Osteoblast (primary cell): ENCODE measurements at regions not wholly inside any gene's neighbourhood (a gene's known extent, or its start where the extent isn't known, plus 50 kb on each side); places are given as distances from the start of the nearest gene placed in this dataset.

Experiments
- DNase-seq: peaks from one replicate; pipeline ENCODE4 v3.0.0; 2011; ENCODE audit warnings: low spot score, mixed read lengths; ENCODE audit not compliant: insufficient read length; ENCODE audit errors: missing footprints
- H2AFZ ChIP-seq: 2 replicates; pipeline ENCODE4 v1.6.0; 2011; ENCODE audit warnings: mild to moderate bottlenecking, low read length
- H3K27ac ChIP-seq: 2 replicates; pipeline ENCODE4 v1.5.1; 2011; ENCODE audit warnings: mild to moderate bottlenecking, low read depth, low read length, moderate library complexity
- H3K27me3 ChIP-seq: 2 replicates; pipeline ENCODE4 v1.6.0; 2012; ENCODE audit warnings: mild to moderate bottlenecking, control low read depth, inconsistent platforms, low read length, moderate library complexity; ENCODE audit not compliant: insufficient read depth
- H3K36me3 ChIP-seq: 2 replicates; pipeline ENCODE4 v1.5.1; 2011; ENCODE audit warnings: mild to moderate bottlenecking, low read length, control low read depth, moderate library complexity; ENCODE audit not compliant: insufficient read depth
- H3K4me1 ChIP-seq: 2 replicates; pipeline ENCODE4 v1.5.1; 2011; ENCODE audit warnings: mild to moderate bottlenecking, low read length, control low read depth, moderate library complexity; ENCODE audit not compliant: insufficient read depth
- H3K4me2 ChIP-seq: 2 replicates; pipeline ENCODE4 v1.6.0; 2011; ENCODE audit warnings: mild to moderate bottlenecking, low read length; ENCODE audit not compliant: insufficient read depth
- H3K4me3 ChIP-seq: fragments of 200-600 bp; sonication (generic); 3 replicates; pipeline ENCODE4 v1.5.1; 2012; ENCODE audit warnings: mild to moderate bottlenecking, low read length, inconsistent platforms; ENCODE audit not compliant: insufficient read depth
- H3K79me2 ChIP-seq: 2 replicates; pipeline ENCODE4 v1.6.0; 2012; ENCODE audit warnings: mild to moderate bottlenecking, low read length, control low read depth, inconsistent platforms; ENCODE audit not compliant: insufficient read depth
- H3K9me3 ChIP-seq: 2 replicates; pipeline ENCODE4 v1.5.1; 2011; ENCODE audit warnings: low read depth, low read length, control low read depth
- H4K20me1 ChIP-seq: 2 replicates; pipeline ENCODE4 v1.6.0; 2012; ENCODE audit warnings: mild to moderate bottlenecking, low read length, control low read depth; ENCODE audit not compliant: insufficient read depth
- CTCF ChIP-seq: IDR thresholded peaks from 2 replicates; pipeline ENCODE4 v1.5.1; 2011; ENCODE audit warnings: mild to moderate bottlenecking, low read depth, low read length, moderate library complexity; ENCODE audit errors: extremely low read depth

GRCh38 chr12:90499795-90500194, 455.2 kb downstream of the CCER1 start:
- Histone ChIP-seq H3K27me3 (no peaks in the 10 kb centered on the region), H4K20me1 (no peaks in the 10 kb centered on the region), H2AFZ (no peak overlapping the region), H3K36me3 (no peaks in the 10 kb centered on the region), H3K4me3 (no peak overlapping the region), H3K4me2 (no peak overlapping the region), H3K27ac (no peak overlapping the region), H3K79me2 (no peaks in the 10 kb centered on the region), H3K4me1 (no peaks in the 10 kb centered on the region), H3K9me3 (no peaks in the 10 kb centered on the region)
- TF ChIP-seq CTCF = no peak
- no peak for DNase-seq

- Histone ChIP-seq H4K20me1 (no peaks in the 10 kb centered on the region), H3K27me3 (no peaks in the 10 kb centered on the region), H3K4me1 (no peaks in the 10 kb centered on the region), H2AFZ (no peak overlapping the region), H3K4me3 (no peak overlapping the region), H3K27ac (no peak overlapping the region), H3K36me3 (no peaks in the 10 kb centered on the region), H3K4me2 (no peak overlapping the region), H3K79me2 (no peaks in the 10 kb centered on the region), H3K9me3 (no peaks in the 10 kb centered on the region)
- no peak for TF ChIP-seq CTCF
- DNase-seq = no peak
These were observed 456.9 kb downstream of the CCER1 start for GRCh38 chr12:90497923-90498545.

DNA sequence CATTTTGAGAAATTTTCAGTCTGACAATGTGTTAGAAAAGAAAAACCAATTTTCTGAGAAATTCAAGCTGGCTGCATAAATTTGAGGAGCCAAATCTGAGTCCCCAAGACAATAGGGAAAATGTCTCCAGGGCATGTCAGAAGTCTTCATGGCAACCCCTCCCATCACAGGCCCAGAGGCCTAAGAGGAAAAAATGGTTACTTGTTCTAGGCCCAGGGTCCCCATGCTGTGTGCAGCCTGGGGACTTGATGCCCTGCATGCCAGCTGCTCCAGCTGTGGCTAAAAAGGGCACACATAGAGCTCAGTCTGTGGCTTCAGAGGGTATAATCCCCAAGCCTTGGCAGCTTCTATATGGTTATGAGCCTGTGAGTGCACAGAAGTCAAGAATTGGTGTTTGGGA, 464.6 kb downstream of the CCER1 start:
- DNase-seq = no peak
- TF ChIP-seq CTCF = no peak
- H3K4me3 ChIP-seq = no peak overlapping the region
- no peak overlapping the region for H3K27ac ChIP-seq
- H3K9me3 ChIP-seq = no peaks in the 10 kb centered on the region
- H3K79me2 ChIP-seq = no peaks in the 10 kb centered on the region
- no peaks in the 10 kb centered on the region for H3K36me3 ChIP-seq
- no peaks in the 10 kb centered on the region for H4K20me1 ChIP-seq
- H3K4me2 ChIP-seq = no peak overlapping the region
- no peak overlapping the region for H2AFZ ChIP-seq
- H3K4me1 ChIP-seq = no peaks in the 10 kb centered on the region
- no peaks in the 10 kb centered on the region for H3K27me3 ChIP-seq

- Histone ChIP-seq H3K4me2 (no peak overlapping the region), H3K9me3 (no peaks in the 10 kb centered on the region), H3K27me3 (no peaks in the 10 kb centered on the region), H3K4me1 (no peaks in the 10 kb centered on the region), H3K36me3 (no peaks in the 10 kb centered on the region), H4K20me1 (no peaks in the 10 kb centered on the region), H2AFZ (no peak overlapping the region), H3K27ac (no peak overlapping the region), H3K4me3 (no peak overlapping the region), H3K79me2 (no peaks in the 10 kb centered on the region)
- no peak for TF ChIP-seq CTCF
- DNase-seq = no peak
These were observed 465.8 kb downstream of the CCER1 start for GRCh38 chr12:90489141-90489540.
